ENCODE measurements at regions not wholly inside any gene's neighbourhood (a gene's known extent, or its start where the extent isn't known, plus 50 kb on each side); places are given as distances from the start of the nearest gene placed in this dataset.
"Not testable (repeated sequence)": the region's sequence is repeated elsewhere in the genome, so short reads cannot be mapped to it uniquely, and the experiment has no call there.

DNA sequence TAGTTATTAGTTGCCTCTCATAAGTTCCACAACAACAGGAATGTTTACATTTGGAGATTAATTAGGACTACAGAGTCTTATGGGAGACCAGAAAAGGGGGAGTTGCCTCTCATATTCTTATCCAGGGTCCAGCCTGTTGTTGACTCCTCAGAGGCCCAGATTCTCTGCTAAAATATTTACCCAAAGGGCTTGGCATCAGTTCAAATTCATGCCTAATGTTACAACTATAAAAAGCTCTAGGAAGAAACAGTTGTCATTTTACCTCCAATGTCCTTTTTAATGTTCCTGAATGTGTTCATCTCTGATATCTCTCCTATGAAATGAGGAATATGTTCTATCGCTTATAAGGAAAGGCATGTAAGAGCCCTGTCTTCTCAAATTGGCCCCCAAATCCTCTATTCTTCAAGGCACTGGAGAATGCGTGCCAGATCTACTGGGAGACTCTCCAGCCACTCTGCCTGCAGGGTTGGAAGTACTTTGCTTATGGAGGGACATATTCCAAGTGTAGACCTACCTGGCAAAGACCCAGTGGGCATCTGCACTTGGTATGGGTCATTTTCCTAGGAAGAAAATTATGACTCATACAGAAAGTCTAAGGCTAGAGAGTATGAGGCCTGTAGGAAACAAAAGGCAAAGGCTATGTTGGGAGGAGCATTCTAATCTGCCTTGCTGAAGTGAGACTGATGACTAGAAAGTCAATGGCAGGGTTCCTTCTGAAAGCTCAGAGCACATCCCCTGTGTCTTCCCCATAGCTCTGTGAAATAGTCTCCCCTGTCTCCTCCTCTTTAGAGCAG lies 192.6 kb downstream of the ESM1 start:
- intact Hi-C loops (cut with DNase I; ENCODE audit: low total_unique reads): no loop called here
- H3K9me3 ChIP-seq: no peaks in the 10 kb centered on the region
- H3K4me3 ChIP-seq: no peak overlapping the region
- TF ChIP-seq POLR2A (IDR thresholded peaks at IDR 0.05): no peak
- ATAC-seq: no peak
- H3K36me3 ChIP-seq: no peaks in the 10 kb centered on the region
- in situ Hi-C loops (cut with MboI; ENCODE audit: low sequenced_read_pairs in 4 of 4): loop anchor here in 1 of 4 donors (25.0 kb wide), 1 partner anchor 106 kb away; no protein-coding TSS in a partner anchor
- no peak for DNase-seq
- H3K27me3 ChIP-seq: no peaks in the 10 kb centered on the region
- no peak overlapping the region for H3K27ac ChIP-seq
- H3K4me1 ChIP-seq: no peaks in the 10 kb centered on the region

DNA sequence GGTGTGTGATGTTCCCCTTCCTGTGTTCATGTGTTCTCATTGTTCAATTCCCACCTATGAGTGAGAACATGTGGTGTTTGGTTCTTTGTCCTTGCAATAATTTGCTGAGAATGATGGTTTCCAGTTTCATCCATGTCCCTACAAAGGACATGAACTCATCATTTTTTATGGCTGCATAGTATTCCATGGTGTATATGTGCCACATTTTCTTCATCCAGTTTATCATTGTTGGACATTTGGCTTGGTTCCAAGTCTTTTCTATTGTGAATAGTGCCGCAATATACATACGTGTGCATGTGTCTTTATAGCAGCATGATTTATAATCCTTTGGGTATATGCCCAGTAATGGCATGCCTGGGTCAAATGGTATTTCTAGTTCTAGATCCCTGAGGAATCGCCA lies 197.5 kb downstream of the ESM1 start:
- DNase-seq; H3K36me3 ChIP-seq; H3K27me3 ChIP-seq; intact Hi-C loops (cut with DNase I; ENCODE audit: low total_unique reads); H3K9me3 ChIP-seq; ATAC-seq; H3K27ac ChIP-seq; H3K4me3 ChIP-seq; H3K4me1 ChIP-seq: not testable (repeated sequence)
- in situ Hi-C loops (cut with MboI; ENCODE audit: low sequenced_read_pairs in 4 of 4): loop anchor here in 1 of 4 donors (25.0 kb wide), 1 partner anchor 101 kb away; no protein-coding TSS in a partner anchor

DNA sequence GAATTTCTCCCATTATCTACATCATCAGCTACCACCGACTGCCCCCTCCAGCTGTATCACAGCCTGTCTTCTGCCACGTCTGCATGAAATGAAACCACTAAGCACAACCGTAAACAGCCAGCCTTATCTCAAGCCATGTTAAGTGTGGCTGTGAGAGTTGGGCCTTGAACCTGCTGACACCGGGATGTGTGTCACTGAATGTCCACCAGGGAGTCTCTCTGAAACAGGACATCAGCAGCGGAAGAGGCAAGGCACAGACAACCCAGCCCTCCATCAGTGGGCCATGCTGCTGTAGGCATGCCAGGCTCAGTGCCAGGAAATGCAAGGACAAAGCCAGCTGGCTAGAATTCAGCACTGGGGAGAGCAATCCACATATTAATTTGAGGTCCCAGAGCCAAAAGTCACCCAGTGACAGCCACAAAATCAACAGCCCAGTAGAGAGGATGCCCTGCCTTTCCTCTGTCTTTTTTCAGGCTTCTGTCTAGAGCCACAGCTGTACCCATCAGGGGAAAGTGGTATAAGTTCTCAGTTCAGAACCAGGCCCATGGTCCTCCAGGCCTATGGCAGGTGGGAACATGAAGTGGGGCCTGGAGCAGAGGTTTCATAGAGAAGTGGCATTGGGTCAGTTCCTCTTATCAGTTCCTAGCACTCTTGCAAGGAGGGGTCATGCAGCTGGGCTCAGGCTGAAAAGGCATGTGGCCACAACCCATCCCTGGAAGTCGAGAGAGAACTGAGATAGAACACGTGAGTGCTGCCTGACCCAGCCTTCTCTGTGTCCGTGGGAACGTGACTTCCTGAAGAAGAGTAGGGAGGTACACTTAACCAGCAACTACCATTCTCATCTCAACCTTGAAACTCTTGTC lies 199.4 kb downstream of the ESM1 start:
- Histone ChIP-seq H3K36me3 (no peaks in the 10 kb centered on the region), H3K4me3 (no peak overlapping the region), H3K9me3 (no peaks in the 10 kb centered on the region), H3K27ac (no peak overlapping the region), H3K4me1 (no peaks in the 10 kb centered on the region), H3K27me3 (no peaks in the 10 kb centered on the region)
- intact Hi-C loops (cut with DNase I; ENCODE audit: low total_unique reads) (no loop called here), in situ Hi-C loops (cut with MboI; ENCODE audit: low sequenced_read_pairs in 4 of 4) (loop anchor here in 1 of 4 donors (25.0 kb wide), 1 partner anchor 99 kb away; no protein-coding TSS in a partner anchor)
- ATAC-seq: peak in 1 of 2 donors; percentile 27
- TF ChIP-seq POLR2A (IDR thresholded peaks at IDR 0.05): no peak
- TF ChIP-seq, protein P1, sequence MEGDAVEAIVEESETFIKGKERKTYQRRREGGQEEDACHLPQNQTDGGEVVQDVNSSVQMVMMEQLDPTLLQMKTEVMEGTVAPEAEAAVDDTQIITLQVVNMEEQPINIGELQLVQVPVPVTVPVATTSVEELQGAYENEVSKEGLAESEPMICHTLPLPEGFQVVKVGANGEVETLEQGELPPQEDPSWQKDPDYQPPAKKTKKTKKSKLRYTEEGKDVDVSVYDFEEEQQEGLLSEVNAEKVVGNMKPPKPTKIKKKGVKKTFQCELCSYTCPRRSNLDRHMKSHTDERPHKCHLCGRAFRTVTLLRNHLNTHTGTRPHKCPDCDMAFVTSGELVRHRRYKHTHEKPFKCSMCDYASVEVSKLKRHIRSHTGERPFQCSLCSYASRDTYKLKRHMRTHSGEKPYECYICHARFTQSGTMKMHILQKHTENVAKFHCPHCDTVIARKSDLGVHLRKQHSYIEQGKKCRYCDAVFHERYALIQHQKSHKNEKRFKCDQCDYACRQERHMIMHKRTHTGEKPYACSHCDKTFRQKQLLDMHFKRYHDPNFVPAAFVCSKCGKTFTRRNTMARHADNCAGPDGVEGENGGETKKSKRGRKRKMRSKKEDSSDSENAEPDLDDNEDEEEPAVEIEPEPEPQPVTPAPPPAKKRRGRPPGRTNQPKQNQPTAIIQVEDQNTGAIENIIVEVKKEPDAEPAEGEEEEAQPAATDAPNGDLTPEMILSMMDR (IDR thresholded peaks at IDR 0.05 in 4 of 5, conservative IDR thresholded peaks at IDR 0.05 in 1 of 5): no peak
- peak; percentile 19 to 44 for DNase-seq

DNA sequence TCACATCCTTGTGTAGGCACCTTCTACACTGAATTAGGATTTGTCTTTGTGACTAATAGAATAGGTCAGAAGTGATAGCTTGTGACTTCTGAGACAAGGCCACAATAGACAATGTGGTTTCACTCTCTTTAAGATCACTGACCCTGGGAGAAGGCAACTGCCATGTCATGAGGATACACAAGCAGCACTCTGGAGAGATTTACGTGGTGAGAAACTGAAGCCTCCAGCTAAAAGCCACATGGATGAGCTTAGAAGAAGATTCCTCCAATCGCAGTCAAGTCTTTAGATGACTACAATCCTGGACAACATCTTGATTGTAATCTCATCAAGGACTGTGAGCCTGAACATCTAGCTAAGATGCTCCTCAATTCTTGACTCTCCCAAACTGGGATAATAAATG lies 206.6 kb downstream of the ESM1 start:
- in situ Hi-C loops (cut with MboI; ENCODE audit: low sequenced_read_pairs in 4 of 4): loop anchor here in 1 of 4 donors (25.0 kb wide), 1 partner anchor 91 kb away; no protein-coding TSS in a partner anchor
- ATAC-seq (no peak), DNase-seq (no peak)
- H3K4me3 ChIP-seq: no peak overlapping the region
- H3K27me3 ChIP-seq: no peaks in the 10 kb centered on the region
- H3K36me3 ChIP-seq: no peaks in the 10 kb centered on the region
- H3K9me3 ChIP-seq: no peaks in the 10 kb centered on the region
- intact Hi-C loops (cut with DNase I; ENCODE audit: low total_unique reads): no loop called here
- no peak for TF ChIP-seq POLR2A (IDR thresholded peaks at IDR 0.05)
- TF ChIP-seq, protein P1 (IDR thresholded peaks at IDR 0.05 in 4 of 5, conservative IDR thresholded peaks at IDR 0.05 in 1 of 5): no peak
- H3K4me1 ChIP-seq: no peaks in the 10 kb centered on the region
- no peak overlapping the region for H3K27ac ChIP-seq

DNA sequence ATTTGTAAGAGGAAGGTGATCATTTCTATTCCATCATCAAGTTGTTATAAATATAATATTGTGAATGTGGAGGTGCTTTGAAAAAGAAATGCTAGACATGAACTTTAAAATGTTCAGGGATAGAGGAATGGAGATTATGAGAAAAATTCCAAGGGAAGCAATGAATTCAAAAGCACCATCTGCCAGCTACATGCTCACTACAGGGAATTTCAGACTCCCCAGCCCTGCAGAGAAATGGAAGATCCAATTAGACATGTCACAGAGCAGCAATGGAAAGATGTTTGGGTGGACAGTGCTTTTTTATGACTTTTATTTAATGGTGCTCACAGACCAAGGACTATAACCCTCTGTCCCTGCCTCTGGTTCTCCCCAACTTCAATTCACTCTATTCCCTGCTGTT lies 209.7 kb downstream of the ESM1 start:
- Histone ChIP-seq H3K4me3 (no peak overlapping the region), H3K9me3 (no peaks in the 10 kb centered on the region), H3K4me1 (no peaks in the 10 kb centered on the region), H3K27me3 (no peaks in the 10 kb centered on the region), H3K36me3 (no peaks in the 10 kb centered on the region), H3K27ac (no peak overlapping the region)
- ATAC-seq: no peak
- no peak for DNase-seq
- intact Hi-C loops (cut with DNase I; ENCODE audit: low total_unique reads): no loop called here
- in situ Hi-C loops (cut with MboI; ENCODE audit: low sequenced_read_pairs in 4 of 4): loop anchor here in 1 of 4 donors (25.0 kb wide), 1 partner anchor 88 kb away; no protein-coding TSS in a partner anchor
- no peak for TF ChIP-seq POLR2A (IDR thresholded peaks at IDR 0.05)
- TF ChIP-seq, protein P1 (IDR thresholded peaks at IDR 0.05 in 4 of 5, conservative IDR thresholded peaks at IDR 0.05 in 1 of 5): no peak
